ENCODE measurements at regions not wholly inside any gene's neighbourhood (a gene's known extent, or its start where the extent isn't known, plus 50 kb on each side); places are given as distances from the start of the nearest gene placed in this dataset.

DNA sequence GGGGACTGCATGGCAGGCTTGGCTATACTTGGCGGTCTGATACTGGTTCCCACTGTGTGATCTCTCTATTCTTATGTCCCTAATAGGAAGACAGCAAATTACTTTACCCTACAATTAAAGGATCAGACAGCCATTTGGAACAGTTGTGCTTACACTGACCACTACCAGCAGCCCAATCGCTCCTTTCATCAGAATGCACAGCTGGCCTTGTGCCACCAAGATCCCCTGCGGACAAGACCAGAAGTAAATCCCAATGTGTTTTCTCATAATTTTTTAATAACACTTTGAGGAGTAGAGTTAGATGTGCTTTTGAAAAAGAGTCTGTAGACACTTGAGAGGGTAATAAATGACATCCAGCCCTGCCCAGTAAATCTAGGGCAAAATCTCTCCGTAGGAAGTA lies 297.2 kb upstream of the ZNF32 start:
- DNase-seq = no peak

DNA sequence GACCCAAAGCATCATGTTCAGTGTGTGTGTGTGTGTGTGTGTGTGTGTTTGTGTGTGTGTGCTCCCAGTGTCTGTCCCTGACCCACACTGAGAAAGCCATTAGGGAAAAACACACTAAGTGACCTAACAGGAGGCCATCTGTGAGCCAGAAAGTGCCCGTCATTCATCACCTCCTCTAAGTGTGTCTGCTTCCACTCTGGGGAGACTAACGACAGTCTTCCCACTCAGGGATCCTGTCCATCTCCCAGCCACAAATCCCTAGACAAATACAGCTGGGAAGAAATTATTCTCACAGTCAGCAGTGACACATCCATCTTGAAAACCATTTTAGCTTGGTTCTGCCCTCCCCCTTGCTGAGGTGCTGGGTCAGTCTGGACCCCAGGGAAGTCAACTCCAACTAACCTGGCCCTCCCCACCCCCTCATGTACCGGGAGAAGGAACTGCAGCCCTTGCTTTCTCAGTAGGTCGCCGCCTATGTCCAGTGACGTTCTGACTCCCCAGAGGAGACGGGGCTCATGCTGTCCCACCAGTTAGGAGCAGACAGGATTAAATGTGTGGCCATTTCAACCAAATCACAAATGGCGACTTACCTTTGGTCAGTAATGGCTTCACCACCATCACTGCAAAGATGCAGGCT lies 296.5 kb upstream of the ZNF32 start:
- DNase-seq = peak in 1 of 2 experiments; percentile 0

DNA sequence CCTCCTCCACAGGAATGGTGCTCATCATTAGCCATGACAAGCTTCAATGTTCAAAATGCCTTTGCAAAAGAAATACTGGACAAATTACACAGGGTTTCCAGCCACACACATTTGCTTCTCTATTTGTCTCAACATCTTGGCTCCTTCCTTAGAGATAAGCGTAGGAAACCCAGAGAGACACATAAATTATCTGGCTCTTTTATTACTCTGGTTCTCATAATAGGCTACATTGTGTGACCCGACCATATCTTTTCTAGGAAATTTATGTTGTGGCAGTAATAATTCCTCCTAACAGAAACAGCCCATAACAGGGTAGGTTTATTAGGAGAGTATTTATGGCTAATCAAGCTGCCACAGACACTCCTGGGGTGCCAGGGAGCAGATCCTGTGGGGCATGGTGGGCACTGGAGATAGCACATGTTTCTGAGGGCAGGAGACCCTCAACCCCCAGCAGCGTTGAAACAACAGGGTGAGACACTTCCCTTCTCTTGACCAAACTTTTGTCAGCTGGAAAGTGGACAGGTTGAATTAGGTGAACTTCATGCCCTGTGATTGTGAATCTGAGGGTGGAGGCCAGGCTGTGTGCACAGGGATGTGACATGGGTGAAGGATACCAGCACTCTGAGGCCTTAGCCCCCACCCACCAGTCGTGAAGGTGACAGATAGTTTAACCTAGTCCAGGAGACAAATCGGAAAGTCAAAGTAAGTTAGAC lies 295.9 kb upstream of the ZNF32 start:
- DNase-seq = no peak

DNA sequence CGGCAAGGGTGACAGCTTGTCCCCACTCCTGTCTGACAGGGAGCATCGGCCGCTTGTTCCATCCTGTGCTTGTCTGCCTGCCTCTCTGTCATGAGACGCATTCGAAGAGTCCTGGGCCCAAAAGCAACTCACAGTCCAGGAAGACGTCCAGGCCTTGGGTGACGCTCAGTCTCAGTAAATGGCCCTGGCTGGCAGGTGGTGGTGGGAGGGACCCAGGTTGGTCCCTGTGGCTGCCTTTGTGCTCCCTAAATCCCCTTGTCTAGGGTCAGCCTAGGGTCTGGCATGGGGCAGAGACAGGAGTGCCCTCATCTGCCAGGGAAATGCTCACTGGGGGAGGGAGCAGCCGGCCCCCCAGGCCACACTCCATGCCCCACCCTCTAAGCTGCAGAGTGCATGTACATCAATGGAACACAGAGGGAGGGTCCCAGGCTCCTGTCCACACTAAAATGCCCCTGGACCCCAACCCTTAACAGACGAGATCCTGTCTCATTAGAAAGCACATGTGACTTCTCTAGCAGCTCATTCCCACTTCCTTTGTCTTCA lies 295.2 kb upstream of the ZNF32 start:
- DNase-seq = peak in 1 of 2 experiments; percentile 12

DNA sequence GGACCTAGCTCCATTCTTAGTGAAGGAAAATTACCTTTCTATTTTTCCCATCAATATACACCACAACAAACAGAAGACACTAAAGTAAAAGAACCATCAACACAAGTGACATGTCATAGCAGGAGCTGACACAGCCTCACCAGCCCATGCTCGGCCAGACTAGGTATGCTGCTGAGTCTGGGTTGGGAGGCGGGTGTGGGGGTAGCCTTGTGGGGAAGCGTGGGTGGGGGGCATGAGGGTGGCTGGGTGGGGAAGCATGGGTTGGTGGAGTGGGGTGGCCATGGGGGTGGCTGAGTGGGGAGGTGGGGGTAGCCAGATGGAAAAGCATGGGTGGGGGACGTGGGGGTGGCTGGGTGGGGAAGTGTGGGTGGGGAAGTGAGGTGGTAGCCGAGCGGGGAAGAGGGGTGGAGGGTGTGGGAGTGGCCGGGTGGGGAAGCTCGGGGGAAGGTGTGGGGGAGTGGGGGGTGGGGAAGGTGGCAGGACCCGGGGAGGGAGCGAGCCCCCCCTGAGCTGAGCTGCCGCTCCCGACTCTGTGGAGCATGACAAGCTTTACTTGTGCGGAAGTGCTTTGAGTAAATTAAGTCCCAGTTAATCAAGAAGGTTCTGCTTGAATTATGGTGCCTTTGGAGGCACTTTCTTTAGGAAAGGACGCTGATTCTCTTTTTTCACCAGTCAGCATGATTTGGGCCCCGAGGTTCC lies 294.6 kb upstream of the ZNF32 start:
- DNase-seq = peak in 1 of 2 experiments; percentile 14

DNA sequence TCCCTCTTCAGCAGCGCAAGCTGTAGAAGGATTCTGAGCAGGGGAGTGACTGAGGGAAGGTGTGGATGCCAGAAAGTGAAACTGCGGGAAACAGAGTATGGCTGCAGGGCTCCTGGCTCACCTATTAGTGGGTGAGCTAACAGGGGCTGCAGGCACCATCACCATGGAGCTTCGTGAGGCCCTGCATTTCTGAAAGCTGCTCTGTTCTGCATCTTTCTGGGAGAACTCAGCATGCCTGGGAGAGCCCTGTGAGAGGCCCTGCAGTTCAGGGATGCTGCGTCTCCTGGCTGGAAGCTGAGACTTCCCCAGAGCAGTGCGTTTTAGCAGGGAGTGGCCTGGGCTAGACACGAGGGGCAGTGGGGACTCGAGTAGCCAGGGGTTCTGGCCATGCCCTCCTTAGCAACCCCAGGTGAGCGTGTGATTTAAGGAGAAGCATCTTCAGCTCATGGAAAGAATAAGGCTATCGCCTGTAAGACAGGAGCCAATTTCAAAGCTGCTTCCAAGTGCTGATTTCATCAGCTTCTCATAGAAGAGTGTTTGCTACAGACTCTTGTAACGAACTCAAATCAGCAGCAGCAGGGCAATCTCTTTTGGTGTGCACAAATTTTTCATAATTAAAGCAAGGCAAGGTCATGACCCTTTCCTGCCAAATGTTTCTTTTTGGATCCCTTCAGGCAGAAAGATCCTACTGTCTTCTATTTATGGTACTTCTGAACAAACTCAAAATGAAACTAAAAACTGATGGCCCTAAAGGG lies 293.6 kb upstream of the ZNF32 start:
- DNase-seq = peak in 1 of 2 experiments; percentile 7

DNA sequence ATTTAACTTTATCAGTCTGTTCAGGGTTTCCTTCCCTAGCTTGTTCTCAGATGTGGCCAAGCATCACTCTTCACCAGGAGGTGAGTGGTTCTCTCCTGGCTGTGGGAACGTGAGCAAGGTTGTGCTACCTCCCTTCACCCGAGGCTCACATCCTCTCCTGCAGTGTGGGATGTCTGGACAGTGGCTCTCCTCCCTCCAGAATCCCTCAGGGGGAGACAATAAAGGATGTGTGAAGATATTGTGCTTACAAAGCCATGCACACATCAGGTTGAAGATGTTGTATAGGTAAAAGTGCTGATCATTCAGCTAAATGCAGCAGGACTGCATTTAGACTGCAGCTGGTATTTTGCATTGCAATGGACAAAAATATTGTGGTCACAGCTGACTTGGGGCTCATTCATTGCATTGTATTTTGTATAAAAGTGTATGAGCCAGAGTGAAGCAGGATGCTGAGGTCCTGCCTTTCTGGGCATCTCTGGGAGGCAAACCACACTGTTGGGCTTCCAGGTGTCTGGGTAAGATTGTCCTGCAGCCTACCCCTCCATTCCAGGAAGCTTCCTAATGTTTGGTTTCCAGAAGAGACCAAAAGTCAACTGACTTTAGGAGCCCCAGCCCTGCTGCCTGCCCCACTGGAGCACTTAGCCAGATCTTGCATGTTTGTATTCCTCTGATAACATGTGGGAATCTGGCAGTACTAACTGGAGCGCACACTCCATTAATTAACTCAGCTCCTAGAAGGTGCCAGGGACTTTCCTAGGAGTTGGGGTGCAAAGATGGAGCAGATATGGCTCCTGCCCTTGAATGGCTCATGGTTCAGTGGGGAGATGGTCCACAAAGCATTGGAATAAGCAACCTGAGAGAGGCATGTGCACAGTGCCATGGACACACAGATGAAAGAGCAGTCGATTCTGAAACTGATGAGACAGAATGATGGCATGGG lies 292.5 kb upstream of the ZNF32 start:
- peak in 1 of 2 experiments; percentile 3 for DNase-seq

DNA sequence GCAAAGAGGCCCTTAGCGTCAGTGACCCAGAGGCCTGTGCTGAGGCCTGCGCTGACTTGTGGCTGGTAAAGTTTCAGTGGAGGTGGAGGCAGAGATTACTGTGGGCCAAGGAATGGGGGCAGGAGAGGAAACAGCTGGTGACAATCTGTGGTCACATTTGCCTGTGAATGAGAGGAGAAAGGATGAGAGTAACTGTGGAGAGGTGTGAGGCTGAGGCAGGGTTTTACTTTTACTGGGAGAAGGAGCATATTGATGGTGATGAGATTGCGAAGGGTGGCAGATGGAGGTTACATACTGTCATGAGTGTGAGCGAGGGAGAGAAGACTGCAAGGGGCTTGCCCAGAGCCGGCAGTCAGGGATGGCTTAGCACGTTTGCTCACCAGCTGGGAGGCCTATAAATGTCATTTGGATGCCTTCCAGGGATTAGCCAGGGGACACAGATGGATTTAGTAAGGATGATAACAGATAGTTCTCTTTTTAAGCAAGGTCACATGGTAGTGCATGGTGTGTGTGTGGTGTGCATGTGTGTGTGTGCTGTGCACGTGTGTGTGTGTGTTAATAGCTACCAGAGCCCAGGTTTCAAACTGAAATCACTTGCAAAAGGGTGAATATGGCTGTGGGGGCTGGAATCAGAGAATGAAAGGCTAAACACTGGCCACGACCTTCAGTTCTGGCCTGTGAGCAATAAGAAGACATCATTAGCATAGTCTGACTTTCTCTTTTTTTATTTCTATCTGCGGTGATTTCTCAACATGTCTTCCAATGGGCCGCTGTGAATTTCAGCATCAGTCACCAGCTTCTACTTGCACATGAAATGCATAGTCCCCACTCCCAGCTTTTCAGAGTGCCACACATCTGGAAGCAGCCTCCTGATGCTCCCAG lies 291.5 kb upstream of the ZNF32 start:
- peak in 1 of 2 experiments; percentile 12 for DNase-seq

DNA sequence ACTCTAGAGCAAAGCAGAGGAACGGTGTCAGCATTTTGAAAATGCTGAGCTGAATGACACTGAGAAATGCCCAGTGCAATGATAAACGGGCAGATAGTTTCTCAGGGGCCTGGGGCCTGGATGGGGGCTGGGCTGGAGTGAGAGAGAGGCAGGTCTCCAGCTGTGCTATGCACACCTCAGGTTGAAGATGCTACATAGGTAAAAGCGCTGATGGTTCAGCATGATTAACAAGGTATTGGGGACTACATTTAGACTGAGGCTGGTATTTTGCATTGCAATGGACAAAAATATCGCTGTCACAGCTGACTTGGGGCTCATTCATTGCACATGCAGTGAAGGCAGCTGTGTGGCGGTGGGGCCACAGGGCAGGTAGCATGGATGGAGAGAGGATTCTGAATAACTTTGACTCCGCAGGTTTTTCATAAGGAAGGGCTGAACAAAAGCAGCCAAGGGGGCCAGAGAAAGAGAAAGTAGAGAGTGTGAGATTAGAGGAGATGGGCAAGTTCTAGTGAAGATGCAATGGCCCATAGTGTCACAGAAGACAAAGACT lies 290.8 kb upstream of the ZNF32 start:
- DNase-seq = no peak

DNA sequence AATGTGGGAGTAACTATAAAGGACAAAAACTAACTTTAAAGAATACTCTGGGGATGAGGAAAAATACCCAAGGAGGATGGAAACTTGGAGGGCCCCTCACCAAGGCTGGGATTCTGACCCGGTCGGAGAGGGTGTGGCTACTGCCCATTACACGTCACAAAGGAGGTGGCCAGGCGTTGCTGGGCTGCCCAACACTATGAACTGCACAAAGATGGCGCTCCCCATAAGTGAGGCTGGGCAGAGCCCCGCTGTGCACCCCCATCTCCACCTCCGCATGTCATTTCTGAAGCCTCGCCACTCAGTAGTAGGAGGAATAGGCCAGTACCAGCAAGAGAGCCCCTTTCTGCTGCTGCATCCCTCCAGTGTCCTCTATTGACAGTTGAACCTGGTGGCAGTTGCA lies 290.1 kb upstream of the ZNF32 start:
- DNase-seq = no peak

DNA sequence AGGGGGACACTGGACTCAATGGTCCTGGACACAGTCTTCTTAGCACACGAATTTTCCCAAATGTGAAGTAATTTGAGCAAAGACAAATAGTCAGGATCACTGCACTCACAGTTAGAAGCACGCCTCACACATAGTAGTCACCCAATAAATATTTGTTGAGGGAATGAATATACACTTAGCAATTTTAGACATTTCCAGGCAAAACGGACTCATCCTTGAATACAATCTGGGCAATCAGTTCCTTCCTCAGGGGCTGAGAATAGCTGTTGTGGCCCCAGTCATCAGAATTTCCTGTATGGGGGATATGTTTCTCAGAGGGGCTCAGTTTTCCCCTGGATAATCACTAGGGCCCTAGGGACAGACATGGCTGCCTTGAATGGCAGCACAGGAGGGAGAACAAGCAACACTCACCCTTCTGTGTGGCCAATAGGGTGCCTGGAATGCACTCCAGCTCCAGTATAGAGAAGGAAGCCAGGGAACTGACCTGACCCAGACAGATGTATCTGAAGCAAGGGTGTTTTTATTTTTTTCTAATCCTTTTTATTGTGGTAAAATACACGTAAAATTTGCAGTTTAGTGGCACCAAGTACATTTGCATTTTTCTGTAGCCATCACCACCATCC lies 282.7 kb upstream of the ZNF32 start:
- DNase-seq = no peak

DNA sequence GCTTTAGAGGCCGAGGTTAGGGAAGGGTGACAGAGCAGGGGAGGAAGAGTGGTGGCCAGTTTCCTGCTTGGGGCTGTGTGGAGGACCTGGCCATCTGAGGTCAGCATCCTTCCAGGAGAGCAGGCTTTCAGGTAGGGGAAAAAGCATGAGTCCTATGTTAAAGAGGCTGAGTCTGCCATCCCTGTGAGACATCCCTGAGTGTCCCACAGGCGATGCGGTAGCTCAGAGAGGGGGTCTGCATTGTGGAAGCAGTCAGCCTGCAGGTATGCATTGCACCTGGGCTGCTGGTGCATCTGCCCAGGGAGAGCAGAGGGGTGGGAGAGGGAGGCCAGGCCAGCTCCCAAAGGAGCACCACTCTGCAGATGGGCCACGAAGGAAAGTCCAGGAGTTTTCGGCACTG lies 282.1 kb upstream of the ZNF32 start:
- no peak for DNase-seq

DNA sequence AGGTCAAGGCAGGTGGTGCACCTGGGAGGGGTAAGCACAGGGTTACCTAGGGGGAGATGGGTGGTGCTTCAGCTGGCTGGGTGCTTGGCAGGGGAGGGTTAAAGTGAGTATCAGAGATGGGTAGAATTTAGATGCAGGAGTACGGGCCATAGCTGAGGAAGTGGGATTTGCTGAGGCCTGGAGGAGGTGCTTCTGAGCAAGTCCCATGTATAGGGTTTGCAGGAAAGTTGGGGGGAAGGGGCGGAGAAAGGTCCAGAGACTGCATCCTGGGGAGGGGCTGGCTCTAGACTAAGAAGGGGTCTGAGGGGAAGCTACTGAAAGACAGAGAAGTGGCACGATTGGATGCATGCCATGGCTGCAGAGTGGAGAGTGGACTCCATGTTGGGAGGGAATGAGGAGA lies 281.6 kb upstream of the ZNF32 start:
- no peak for DNase-seq

DNA sequence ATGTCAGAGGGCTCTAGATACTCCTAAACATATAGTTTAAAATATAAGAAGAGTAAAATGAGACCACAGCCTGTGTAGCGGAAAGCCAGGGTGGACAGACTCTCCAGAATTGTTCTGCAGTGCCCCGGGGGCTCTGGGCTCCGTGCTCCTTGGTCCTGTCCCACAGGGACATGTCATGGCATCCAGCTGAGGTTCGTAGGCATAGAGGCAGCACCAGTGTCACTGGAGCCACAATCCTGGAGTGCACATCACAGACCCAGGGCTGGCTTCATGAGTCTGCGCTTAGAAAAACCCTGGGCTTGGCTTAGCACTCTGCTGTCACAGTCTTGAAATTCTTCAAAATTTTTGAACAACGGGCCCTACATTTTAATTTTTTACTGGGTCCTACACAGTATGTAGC lies 280.4 kb upstream of the ZNF32 start:
- DNase-seq = no peak

DNA sequence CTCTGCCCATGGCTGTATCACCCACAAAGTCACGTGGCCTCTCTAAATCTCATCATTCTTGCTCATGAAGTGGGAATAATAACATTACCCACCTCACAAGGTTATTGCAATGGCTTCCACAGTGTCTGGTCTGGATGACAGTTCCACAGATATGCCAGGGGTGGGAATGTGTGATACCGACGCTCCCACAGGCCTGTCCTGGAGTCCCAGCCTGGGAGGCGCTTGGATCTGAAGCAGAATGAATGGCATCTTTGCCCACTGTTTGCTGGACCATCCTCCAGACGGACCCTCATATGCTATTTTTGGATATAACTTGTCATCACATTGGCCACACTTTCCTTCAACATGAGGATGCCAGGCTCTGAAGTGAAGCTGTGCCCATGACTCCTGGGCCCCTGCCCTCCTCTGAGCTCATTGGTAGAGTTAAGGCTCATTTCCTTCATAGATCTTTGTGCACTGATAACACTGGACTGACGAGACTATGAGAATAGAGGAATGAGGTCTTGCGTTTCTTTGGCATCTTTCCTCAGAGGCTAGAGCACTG lies 279.8 kb upstream of the ZNF32 start:
- DNase-seq = no peak

DNA sequence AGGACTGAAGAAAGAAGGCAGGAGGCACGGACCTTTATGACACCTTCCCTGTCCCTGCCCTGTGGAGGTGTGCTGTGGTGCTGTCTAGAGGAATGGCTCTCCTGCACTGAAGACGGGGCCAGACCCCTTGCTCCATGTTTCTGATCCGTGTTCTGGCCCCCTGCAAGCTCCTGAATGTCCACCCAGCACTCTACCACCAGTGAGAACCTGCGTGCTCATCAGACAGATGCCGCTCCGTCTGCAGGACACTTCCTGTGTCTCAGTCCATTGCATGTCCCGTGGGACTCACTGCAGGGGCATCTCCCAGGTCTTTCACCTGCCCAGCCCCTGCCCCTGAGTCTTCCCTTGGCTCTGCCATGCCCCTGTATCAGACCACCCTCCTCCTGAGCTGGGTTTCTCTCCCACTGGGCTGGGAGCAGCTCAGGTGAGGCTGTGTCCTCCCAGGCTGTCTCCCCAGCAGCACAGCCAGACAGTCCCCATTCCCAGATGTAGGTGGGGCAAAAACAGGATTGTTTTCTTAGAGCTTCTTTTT lies 278.3 kb upstream of the ZNF32 start:
- DNase-seq = no peak

DNA sequence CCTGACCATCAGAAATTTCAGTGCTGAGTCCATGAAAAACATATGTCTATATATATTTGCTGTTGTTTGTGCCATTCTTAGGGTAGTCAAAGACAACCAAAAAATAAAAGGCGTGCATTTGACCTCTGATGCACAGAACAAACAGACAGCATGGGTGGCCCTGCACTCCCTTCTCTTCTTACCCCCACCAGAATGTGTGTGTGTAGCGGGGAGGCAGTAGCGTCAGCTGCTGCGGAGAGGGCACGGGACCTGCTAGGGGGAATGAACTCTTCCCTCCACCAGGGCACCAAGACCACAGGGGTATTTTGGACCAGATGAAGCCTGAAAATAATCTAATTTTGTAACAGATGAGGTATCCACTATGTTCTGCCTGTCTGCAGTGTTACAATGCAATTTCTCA lies 277.7 kb upstream of the ZNF32 start:
- DNase-seq = no peak

DNA sequence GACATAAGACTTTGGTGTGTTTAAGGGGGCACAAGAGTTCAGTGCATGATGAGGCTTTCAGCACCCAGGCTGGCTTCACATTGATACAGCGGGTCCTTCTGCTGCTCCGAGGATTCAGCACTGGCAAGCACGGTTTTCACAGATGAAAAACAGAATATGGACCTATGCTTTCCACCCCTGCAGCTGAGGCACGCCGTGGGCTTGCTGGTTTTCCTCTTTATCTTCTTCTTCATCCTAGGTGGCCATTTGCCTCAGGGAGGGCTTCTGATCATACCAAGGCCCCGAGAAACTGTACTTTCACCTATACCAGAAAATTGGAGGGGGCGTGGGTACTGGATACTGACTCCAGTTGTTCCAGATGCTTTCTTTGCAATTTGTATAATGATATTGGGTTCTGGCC lies 277.1 kb upstream of the ZNF32 start:
- no peak for DNase-seq

DNA sequence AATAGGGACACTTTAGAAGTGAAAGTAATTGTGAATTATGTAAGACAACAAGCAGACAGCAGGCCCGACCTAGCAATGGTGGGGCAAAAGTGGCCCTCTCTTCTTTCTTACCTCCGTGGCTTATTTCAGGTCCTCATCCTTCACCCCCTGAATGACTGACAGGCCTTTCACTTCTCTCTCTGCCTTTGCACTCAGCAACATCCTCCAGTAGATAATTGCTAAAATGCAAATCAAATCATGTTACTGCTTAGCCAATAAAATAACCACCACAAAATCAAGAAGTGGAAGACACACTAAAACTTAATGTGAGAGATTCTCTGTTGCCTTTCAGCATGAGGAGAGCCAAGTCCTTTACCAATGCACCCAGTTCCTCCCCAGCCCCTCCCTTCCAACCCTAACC lies 274.6 kb upstream of the ZNF32 start:
- no peak for DNase-seq

Measured in activated T-cell treated with anti-CD3 and anti-CD28 coated beads, Interleukin-2, amount 50 U/mL, for 48 hours (primary cell).